ENCODE measurements at regions not wholly inside any gene's neighbourhood (a gene's known extent, or its start where the extent isn't known, plus 50 kb on each side); places are given as distances from the start of the nearest gene placed in this dataset.

- H3K4me1 ChIP-seq = no peaks in the 10 kb centered on the region
- H3K27ac ChIP-seq = no peak overlapping the region
- H3K36me3 ChIP-seq = no peaks in the 10 kb centered on the region
- TF ChIP-seq, protein P1, sequence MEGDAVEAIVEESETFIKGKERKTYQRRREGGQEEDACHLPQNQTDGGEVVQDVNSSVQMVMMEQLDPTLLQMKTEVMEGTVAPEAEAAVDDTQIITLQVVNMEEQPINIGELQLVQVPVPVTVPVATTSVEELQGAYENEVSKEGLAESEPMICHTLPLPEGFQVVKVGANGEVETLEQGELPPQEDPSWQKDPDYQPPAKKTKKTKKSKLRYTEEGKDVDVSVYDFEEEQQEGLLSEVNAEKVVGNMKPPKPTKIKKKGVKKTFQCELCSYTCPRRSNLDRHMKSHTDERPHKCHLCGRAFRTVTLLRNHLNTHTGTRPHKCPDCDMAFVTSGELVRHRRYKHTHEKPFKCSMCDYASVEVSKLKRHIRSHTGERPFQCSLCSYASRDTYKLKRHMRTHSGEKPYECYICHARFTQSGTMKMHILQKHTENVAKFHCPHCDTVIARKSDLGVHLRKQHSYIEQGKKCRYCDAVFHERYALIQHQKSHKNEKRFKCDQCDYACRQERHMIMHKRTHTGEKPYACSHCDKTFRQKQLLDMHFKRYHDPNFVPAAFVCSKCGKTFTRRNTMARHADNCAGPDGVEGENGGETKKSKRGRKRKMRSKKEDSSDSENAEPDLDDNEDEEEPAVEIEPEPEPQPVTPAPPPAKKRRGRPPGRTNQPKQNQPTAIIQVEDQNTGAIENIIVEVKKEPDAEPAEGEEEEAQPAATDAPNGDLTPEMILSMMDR (IDR thresholded peaks at IDR 0.05) = no peak
- TF ChIP-seq POLR2A (IDR thresholded peaks at IDR 0.05) = no peak
- no peak for TF ChIP-seq EP300 (IDR thresholded peaks at IDR 0.05; ENCODE audit: low read depth)
- no peak for TF ChIP-seq POLR2AphosphoS5 (IDR thresholded peaks at IDR 0.05)
- H3K4me3 ChIP-seq = no peak overlapping the region
- DNase-seq = no peak
- peaks cover 3 to 9% of the 10 kb centered on the region in 2 donors for H3K9me3 ChIP-seq
- no peaks in the 10 kb centered on the region for H3K27me3 ChIP-seq
- 75 to 87% methylated on average over 4 to 5 of the region's 5 CpGs for WGBS, 2 donors (ENCODE audit: low coverage in 1 of 2)
- in situ Hi-C loops (cut with MboI; ENCODE audit: low pct_ligation_motif_present in 1 of 4, low pct_unique_long_range_greater_than_20kb in 1 of 4, low sequenced_read_pairs in 3 of 4) = no loop called here
- intact Hi-C loops (cut with DNase I; ENCODE audit: low total_unique reads) = no loop called here
These were observed 495.0 kb downstream of the DMAC1 start for GRCh38 chr9:7304627-7304995.

DNA sequence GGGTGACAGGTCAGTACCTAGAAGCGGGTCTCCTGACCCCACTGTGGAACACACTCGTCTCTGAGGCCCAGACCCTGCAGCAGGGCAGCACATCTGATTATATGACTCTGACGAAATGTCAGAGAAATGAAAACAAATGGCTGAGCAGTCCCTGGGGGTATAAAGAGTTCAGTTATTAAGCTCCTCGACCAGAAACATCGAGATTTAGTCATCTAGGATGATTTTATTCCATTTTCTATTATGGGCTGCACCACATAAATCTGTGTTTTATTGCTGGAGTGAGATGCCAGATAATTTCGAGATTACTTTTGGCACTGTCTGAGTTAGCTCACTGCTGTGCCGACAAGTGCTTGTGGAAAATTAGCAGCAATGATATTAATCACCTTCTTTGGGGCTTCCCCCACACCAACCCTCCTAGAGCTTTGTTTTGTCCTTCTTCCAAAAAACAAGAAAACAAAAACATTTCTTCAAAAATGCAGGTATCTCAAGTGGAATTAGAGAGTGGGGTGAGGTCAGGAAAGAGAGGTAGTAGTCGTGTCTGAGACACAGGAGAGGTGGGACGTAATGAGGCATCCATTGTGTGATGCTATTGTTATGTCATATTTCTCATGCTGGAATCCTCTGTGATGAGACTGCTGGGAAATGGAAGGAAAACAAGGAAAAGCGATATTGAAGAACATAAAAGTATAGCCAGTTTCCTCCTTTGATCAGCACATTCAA, 495.5 kb downstream of the DMAC1 start:
- WGBS, 2 donors (ENCODE audit: low coverage in 1 of 2) = 62 to 81% methylated on average over 5 to 10 of the region's 10 CpGs
- no peaks in the 10 kb centered on the region for H3K27me3 ChIP-seq
- H3K4me1 ChIP-seq = no peaks in the 10 kb centered on the region
- DNase-seq = no peak
- H3K27ac ChIP-seq = no peak overlapping the region
- peaks cover 0 to 5% of the 10 kb centered on the region in 2 donors for H3K9me3 ChIP-seq
- in situ Hi-C loops (cut with MboI; ENCODE audit: low pct_ligation_motif_present in 1 of 4, low pct_unique_long_range_greater_than_20kb in 1 of 4, low sequenced_read_pairs in 3 of 4) = no loop called here
- no peak overlapping the region for H3K4me3 ChIP-seq
- TF ChIP-seq POLR2A (IDR thresholded peaks at IDR 0.05) = no peak
- TF ChIP-seq, protein P1 (IDR thresholded peaks at IDR 0.05) = no peak
- TF ChIP-seq POLR2AphosphoS5 (IDR thresholded peaks at IDR 0.05) = no peak
- no peak for TF ChIP-seq EP300 (IDR thresholded peaks at IDR 0.05; ENCODE audit: low read depth)
- intact Hi-C loops (cut with DNase I; ENCODE audit: low total_unique reads) = no loop called here
- H3K36me3 ChIP-seq = no peaks in the 10 kb centered on the region

GRCh38 chr9:7300484-7300883, 499.1 kb downstream of the DMAC1 start:
- intact Hi-C loops (cut with DNase I; ENCODE audit: low total_unique reads) = no loop called here
- DNase-seq = no peak
- no peaks in the 10 kb centered on the region for H3K9me3 ChIP-seq
- H3K36me3 ChIP-seq = no peaks in the 10 kb centered on the region
- H3K4me3 ChIP-seq = no peak overlapping the region
- 83 to 86% methylated on average over 2 to 3 of the region's 3 CpGs for WGBS, 2 donors (ENCODE audit: low coverage in 1 of 2)
- no peak overlapping the region for H3K27ac ChIP-seq
- H3K27me3 ChIP-seq = no peaks in the 10 kb centered on the region
- H3K4me1 ChIP-seq = no peaks in the 10 kb centered on the region
- in situ Hi-C loops (cut with MboI; ENCODE audit: low pct_ligation_motif_present in 1 of 4, low pct_unique_long_range_greater_than_20kb in 1 of 4, low sequenced_read_pairs in 3 of 4) = no loop called here
- TF ChIP-seq POLR2A (IDR thresholded peaks at IDR 0.05) (no peak), EP300 (IDR thresholded peaks at IDR 0.05; ENCODE audit: low read depth) (no peak), POLR2AphosphoS5 (IDR thresholded peaks at IDR 0.05) (no peak)
- TF ChIP-seq, protein P1 (IDR thresholded peaks at IDR 0.05) = no peak

DNA sequence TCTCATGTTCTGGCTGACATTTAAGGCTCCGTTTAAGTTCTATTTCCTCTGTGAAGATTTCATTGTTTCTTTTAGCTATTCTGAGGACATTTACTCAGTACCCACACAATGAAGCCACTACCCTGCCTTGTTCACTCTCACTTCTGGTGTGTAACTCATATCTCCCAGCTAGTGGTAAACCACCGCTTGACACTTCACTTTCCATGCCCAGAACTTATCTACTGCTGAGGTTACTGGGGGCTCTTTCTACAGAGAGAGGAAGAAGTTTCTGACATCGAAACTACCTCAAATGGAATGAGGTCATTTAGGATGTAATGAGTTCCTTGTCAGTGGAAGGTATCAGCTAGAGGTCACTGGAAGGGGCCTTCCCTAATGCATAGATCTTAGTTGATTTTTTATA, 501.5 kb downstream of the DMAC1 start:
- Histone ChIP-seq H3K27ac (no peak overlapping the region), H3K9me3 (no peaks in the 10 kb centered on the region), H3K36me3 (no peaks in the 10 kb centered on the region), H3K4me3 (no peak overlapping the region), H3K4me1 (no peaks in the 10 kb centered on the region), H3K27me3 (no peaks in the 10 kb centered on the region)
- no peak for DNase-seq
- intact Hi-C loops (cut with DNase I; ENCODE audit: low total_unique reads) = no loop called here
- no peak for TF ChIP-seq EP300 (IDR thresholded peaks at IDR 0.05; ENCODE audit: low read depth)
- TF ChIP-seq POLR2A (IDR thresholded peaks at IDR 0.05) = no peak
- TF ChIP-seq, protein P1 (IDR thresholded peaks at IDR 0.05) = no peak
- TF ChIP-seq POLR2AphosphoS5 (IDR thresholded peaks at IDR 0.05) = no peak
- WGBS, 2 donors (ENCODE audit: low coverage in 1 of 2) = 64 to 67% methylated on average over 3 of the region's 3 CpGs
- in situ Hi-C loops (cut with MboI; ENCODE audit: low pct_ligation_motif_present in 1 of 4, low pct_unique_long_range_greater_than_20kb in 1 of 4, low sequenced_read_pairs in 3 of 4) = no loop called here
